B cell (primary cell): ENCODE measurements at regions not wholly inside any gene's neighbourhood (a gene's known extent, or its start where the extent isn't known, plus 50 kb on each side); places are given as distances from the start of the nearest gene placed in this dataset.

Experiments
- CTCF ChIP-seq: fragments of 200-600 bp; IDR thresholded peaks from one replicate; pipeline ENCODE4 v1.8.0; 2022; ENCODE audit warnings: antibody characterized with exemption, mild to moderate bottlenecking
- EZH2 ChIP-seq: IDR thresholded peaks from 2 replicates; pipeline ENCODE4 v1.6.1; 2012; ENCODE audit warnings: borderline replicate concordance, low read depth, mild to moderate bottlenecking, moderate library complexity, low read length; ENCODE audit not compliant: insufficient read depth, poor library complexity, severe bottlenecking

- no peak for TF ChIP-seq CTCF
- no peak for TF ChIP-seq EZH2
Measured at GRCh38 chr12:124481772-124482566, 85.4 kb downstream of the NCOR2 start.
